ENCODE measurements at regions not wholly inside any gene's neighbourhood (a gene's known extent, or its start where the extent isn't known, plus 50 kb on each side); places are given as distances from the start of the nearest gene placed in this dataset.

- DNase-seq (ENCODE audit: low read depth): peak; percentile 1
- Histone ChIP-seq H3K36me3 (ENCODE audit: control insufficient read depth, insufficient read depth, low read length) (no peaks in the 10 kb centered on the region), H3K4me3 (ENCODE audit: low read depth, low read length) (no peak overlapping the region), H3K27me3 (ENCODE audit: control insufficient read depth, insufficient read depth, low read length) (no peaks in the 10 kb centered on the region)
- no peak for TF ChIP-seq CTCF (IDR thresholded peaks at IDR 0.05; ENCODE audit: insufficient read depth, low read length, poor library complexity, severe bottlenecking)
These were observed 948.2 kb downstream of the TSN start for GRCh38 chr2:122703676-122704075.

- no peak overlapping the region for H3K4me3 ChIP-seq (ENCODE audit: low read depth, low read length)
- no peak for TF ChIP-seq CTCF (IDR thresholded peaks at IDR 0.05; ENCODE audit: insufficient read depth, low read length, poor library complexity, severe bottlenecking)
These were observed 948.7 kb downstream of the TSN start for GRCh38 chr2:122704109-122704563.

GRCh38 chr2:122705746-122706145, 950.3 kb downstream of the TSN start:
- DNase-seq (ENCODE audit: low read depth): no peak

More at GRCh38 chr2:122704109-122704563, 948.7 kb downstream of the TSN start:
- DNase-seq (ENCODE audit: low read depth): no peak
- Histone ChIP-seq H3K36me3 (ENCODE audit: control insufficient read depth, insufficient read depth, low read length) (no peaks in the 10 kb centered on the region), H3K27me3 (ENCODE audit: control insufficient read depth, insufficient read depth, low read length) (no peaks in the 10 kb centered on the region)

GRCh38 chr2:122706757-122707223, 951.3 kb downstream of the TSN start:
- no peak for TF ChIP-seq CTCF (IDR thresholded peaks at IDR 0.05; ENCODE audit: insufficient read depth, low read length, poor library complexity, severe bottlenecking)
- no peaks in the 10 kb centered on the region for H3K27me3 ChIP-seq (ENCODE audit: control insufficient read depth, insufficient read depth, low read length)
- H3K4me3 ChIP-seq (ENCODE audit: low read depth, low read length): no peak overlapping the region
- no peaks in the 10 kb centered on the region for H3K36me3 ChIP-seq (ENCODE audit: control insufficient read depth, insufficient read depth, low read length)
- DNase-seq (ENCODE audit: low read depth): peak; percentile 47

More at GRCh38 chr2:122705746-122706145, 950.3 kb downstream of the TSN start:
- no peak overlapping the region for H3K4me3 ChIP-seq (ENCODE audit: low read depth, low read length)
- TF ChIP-seq CTCF (IDR thresholded peaks at IDR 0.05; ENCODE audit: insufficient read depth, low read length, poor library complexity, severe bottlenecking): no peak
- no peaks in the 10 kb centered on the region for H3K27me3 ChIP-seq (ENCODE audit: control insufficient read depth, insufficient read depth, low read length)
- H3K36me3 ChIP-seq (ENCODE audit: control insufficient read depth, insufficient read depth, low read length): no peaks in the 10 kb centered on the region

GRCh38 chr2:122707224-122707824, 951.9 kb downstream of the TSN start:
- Histone ChIP-seq H3K4me3 (ENCODE audit: low read depth, low read length) (no peak overlapping the region), H3K36me3 (ENCODE audit: control insufficient read depth, insufficient read depth, low read length) (no peaks in the 10 kb centered on the region), H3K27me3 (ENCODE audit: control insufficient read depth, insufficient read depth, low read length) (no peaks in the 10 kb centered on the region)
- DNase-seq (ENCODE audit: low read depth): peak; percentile 62
- no peak for TF ChIP-seq CTCF (IDR thresholded peaks at IDR 0.05; ENCODE audit: insufficient read depth, low read length, poor library complexity, severe bottlenecking)

- no peaks in the 10 kb centered on the region for H3K27me3 ChIP-seq (ENCODE audit: control insufficient read depth, insufficient read depth, low read length)
- no peak for DNase-seq (ENCODE audit: low read depth)
- TF ChIP-seq CTCF (IDR thresholded peaks at IDR 0.05; ENCODE audit: insufficient read depth, low read length, poor library complexity, severe bottlenecking): no peak
- no peak overlapping the region for H3K4me3 ChIP-seq (ENCODE audit: low read depth, low read length)
- H3K36me3 ChIP-seq (ENCODE audit: control insufficient read depth, insufficient read depth, low read length): no peaks in the 10 kb centered on the region
These were observed 954.6 kb downstream of the TSN start for GRCh38 chr2:122710049-122710448.
